SK-N-SH (cell line): ENCODE measurements at regions not wholly inside any gene's neighbourhood (a gene's known extent, or its start where the extent isn't known, plus 50 kb on each side); places are given as distances from the start of the nearest gene placed in this dataset.

Experiments
- CTCF ChIP-seq: fragments of 200-600 bp; sonication (generic); IDR thresholded peaks from 2 replicates; pipeline ENCODE4 v1.6.1; 2017; ENCODE audit warnings: antibody characterized with exemption, mild to moderate bottlenecking, moderate library complexity
- EZH2phosphoT487 ChIP-seq: fragments of 200-600 bp; sonication (generic); IDR thresholded peaks from 2 replicates; pipeline ENCODE4 v1.6.1; 2017; ENCODE audit warnings: low read depth, mixed run types, mild to moderate bottlenecking, antibody characterized with exemption, moderate library complexity, borderline replicate concordance
- FOXM1 ChIP-seq: IDR thresholded peaks from 2 replicates; pipeline ENCODE4 v1.4.0; 2012; ENCODE audit warnings: low read depth, mild to moderate bottlenecking
- TEAD4 ChIP-seq: IDR thresholded peaks from 2 replicates; pipeline ENCODE4 v1.4.0; 2012; ENCODE audit warnings: mild to moderate bottlenecking, borderline replicate concordance; ENCODE audit not compliant: insufficient read depth
- USF2 ChIP-seq: fragments of 150-350 bp; IDR thresholded peaks from 2 replicates; pipeline ENCODE4 v1.6.1; 2017; ENCODE audit warnings: antibody characterized with exemption, low read length, low read depth, borderline replicate concordance

- TF ChIP-seq EZH2phosphoT487 (no peak), CTCF (no peak), FOXM1 (no peak), USF2 (no peak), TEAD4 (no peak)
Observed at GRCh38 chr4:85243857-85244256, 231.1 kb upstream of the ARHGAP24 start.
